HG03060 (cell line): ENCODE measurements at regions not wholly inside any gene's neighbourhood (a gene's known extent, or its start where the extent isn't known, plus 50 kb on each side); places are given as distances from the start of the nearest gene placed in this dataset.

Experiments
- ATAC-seq: cut with Tn5 transposase; IDR thresholded peaks from one replicate; pipeline ENCODE4 v1.9.1; 2021; ENCODE audit warnings: low read depth, moderate number of reproducible peaks; ENCODE audit not compliant: unreplicated experiment

DNA sequence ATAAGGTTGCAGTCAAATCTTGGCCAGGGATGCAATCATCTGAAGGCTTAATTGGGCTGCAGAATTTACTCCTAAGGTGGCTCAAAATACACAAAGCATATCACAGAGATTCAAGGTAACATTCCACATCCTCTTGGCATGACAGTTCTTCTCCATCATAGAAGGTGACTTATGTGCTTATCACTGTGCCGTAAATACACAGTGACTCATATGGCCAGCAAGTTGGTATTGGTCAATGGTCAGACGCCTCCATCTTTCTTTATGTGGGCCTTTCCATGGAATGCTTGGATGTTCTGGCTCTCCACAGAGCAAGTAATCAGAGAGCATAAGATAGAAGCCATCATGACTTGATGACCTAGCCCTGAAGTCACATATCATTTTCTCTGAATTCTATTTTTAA is 168.8 kb upstream of the ST8SIA2 start:
- no peak for ATAC-seq

DNA sequence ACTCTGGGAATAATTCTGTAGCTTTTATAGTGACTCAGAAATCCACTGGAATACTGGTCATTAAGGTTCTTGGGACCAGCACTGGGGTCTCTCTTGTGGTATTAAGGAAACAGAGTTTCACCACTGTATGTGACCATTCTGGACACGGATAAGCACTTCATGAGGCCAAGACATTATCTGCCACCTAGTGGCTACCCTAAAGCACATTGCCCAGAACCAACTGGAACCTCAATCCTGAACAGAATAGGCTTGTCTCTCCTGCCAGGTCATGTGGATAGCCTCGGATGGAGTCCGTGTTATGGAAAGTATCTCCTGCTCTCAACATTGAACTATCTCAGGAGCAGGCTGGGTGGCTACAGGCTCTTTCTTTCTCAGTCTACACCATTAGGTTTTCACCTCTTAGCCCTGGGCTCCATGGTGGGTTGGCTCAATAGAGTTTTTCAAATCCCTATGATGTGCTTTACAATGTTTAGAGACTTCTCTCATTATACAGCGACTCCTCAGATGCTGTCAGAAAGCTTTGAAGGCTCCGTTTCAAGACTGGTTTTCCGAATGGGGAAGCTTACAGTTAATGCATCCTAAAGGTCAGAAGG is 167.6 kb upstream of the ST8SIA2 start:
- no peak for ATAC-seq

- no peak for ATAC-seq
These were observed 164.9 kb upstream of the ST8SIA2 start for GRCh38 chr15:92228830-92229229.

GRCh38 chr15:92231461-92231860 is 162.2 kb upstream of the ST8SIA2 start:
- no peak for ATAC-seq

GRCh38 chr15:92232317-92232716 is 161.4 kb upstream of the ST8SIA2 start:
- ATAC-seq: no peak

- no peak for ATAC-seq
These were observed 160.8 kb upstream of the ST8SIA2 start for GRCh38 chr15:92232876-92233275.

- ATAC-seq: no peak
These were observed 150.5 kb upstream of the ST8SIA2 start for GRCh38 chr15:92243227-92243626.

- no peak for ATAC-seq
These were observed 149.0 kb upstream of the ST8SIA2 start for GRCh38 chr15:92244703-92245102.

GRCh38 chr15:92247649-92248242 is 145.9 kb upstream of the ST8SIA2 start:
- ATAC-seq: no peak

DNA sequence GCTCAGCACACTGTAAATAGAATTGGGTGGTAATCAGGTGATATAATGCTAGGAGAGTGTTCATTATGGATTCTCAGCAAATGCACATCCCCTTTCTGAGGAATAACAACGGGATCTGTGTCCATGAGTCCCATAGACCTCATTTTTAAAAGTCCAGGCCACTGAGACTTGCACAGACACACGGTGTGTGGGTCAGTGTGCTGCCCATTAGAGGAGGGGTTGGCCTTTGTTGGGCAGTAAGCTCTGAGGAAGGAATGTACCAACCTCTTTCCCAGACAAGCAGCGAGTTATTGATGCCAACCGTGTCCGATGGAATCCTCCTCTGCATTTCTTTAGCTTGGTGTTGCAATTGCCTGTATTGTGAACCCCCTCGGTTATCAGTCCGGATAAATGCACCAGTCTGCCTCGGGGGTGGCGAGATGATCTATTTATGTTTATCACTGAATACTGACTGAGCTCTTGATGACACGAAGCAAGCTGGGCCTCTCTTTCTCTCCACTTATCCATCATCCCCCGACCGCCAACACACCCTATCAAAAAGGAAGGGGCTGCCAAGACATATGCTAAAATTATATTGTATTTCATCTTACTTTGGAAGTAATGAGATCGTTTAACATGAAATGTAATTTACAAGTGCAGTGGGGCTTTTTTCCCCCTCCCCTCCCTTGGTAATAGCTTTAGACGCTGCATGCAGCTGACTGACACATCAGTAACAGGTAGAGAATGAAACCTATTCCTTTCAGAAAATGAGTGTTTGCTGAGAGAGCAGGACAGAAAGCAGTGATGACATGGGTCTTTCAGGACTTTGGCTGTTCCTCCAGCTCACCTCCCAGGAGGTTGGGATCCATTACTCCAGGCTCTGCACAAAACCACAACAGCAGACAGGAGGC is 126.6 kb upstream of the ST8SIA2 start:
- no peak for ATAC-seq

DNA sequence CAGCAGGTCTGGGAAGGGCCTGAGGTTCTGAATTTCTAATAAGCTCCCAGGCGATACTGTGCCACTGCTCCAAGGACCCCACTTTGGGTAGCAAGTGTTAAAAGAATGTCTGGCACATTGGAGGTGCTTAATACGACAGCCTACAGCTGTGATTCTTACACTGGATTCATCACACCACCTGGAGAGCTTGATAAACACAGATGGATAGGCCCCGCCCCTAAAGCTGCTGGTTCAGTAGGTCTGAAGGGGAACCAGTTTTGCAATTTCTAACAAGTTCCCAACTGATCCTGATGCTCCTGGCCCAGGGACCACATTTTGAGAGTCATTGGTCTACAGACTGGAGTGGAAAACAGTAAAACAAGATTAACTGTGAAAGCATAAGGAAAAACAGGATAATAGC is 124.8 kb upstream of the ST8SIA2 start:
- no peak for ATAC-seq

- ATAC-seq: no peak
These were observed 122.5 kb upstream of the ST8SIA2 start for GRCh38 chr15:92271179-92271578.

GRCh38 chr15:92272106-92272505 is 121.6 kb upstream of the ST8SIA2 start:
- no peak for ATAC-seq

DNA sequence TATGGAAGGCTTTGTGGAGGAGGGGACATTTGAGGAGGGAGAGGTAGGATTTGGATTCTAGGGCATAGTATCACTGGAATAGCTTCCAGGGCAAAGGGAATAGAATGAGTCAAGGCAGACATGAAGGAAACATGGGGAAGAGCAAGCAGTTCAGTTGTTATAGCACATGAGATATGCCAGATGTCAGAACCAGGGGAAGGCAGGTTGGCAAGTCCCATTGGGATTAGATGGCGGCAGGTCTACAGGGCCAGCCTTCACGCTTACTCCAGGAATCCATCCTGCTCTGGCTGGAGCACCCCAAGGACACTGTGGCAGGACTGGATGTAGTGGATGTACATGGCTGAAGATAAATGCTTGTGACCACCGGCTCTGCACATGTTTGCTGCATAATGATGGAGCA is 120.4 kb upstream of the ST8SIA2 start:
- ATAC-seq: no peak

DNA sequence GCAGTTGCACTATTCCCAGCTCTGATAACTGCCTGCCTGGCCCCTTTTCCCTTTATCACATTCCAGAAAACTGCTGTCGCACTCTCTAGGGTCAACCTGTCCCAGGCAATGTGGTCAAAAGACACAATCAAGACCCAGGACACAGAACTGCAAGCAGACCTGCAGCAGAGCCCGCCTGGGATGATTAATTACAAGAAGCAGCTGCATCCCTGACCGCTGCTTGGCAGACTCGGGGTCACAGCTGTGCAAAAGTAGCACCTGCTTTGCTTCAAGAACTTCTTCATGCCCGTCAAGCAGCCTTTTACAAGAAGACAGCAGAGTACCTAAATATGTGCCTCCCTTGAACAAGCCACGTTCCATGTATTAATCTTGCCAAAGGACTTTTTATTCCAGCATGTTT is 120.0 kb upstream of the ST8SIA2 start:
- no peak for ATAC-seq

DNA sequence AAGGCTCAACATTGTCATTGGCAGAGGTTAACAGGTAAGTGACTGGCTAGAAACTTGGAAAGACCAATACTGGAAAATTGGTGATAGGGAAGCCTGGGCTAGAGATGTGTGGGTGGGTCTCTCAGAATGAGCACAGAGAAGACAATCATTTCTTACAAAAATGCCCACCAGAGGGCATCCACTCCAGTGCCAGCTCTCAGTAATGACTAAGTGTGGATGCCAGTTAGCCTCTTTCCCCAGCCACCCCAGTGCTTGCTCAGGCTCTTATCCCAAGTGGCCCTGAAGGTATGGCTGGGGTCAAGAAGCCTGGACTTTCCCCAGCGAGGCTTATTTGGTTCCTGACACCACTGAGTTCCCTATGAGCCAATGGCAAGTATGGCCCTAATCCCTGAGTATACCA is 115.9 kb upstream of the ST8SIA2 start:
- ATAC-seq: peak; percentile 54

- no peak for ATAC-seq
These were observed 109.9 kb upstream of the ST8SIA2 start for GRCh38 chr15:92283813-92284212.

DNA sequence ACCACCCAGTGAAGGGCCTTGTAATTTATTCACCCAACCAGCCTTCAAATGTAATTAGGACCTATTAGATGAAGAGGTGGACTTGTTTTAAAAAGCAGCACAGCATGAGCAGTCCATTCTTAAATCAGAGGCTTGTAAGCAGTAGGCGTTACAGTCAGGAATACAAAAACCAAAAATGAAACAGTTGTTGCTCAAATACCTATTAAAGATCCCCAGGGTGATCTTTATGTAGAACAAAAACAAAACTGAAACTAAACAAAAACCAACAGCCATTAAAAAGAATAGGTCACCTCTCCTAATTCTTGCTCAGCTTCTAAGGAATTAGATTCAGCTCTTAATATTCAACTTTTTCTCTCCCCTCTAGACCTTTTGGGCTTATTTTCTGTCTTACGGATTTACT is 104.9 kb upstream of the ST8SIA2 start:
- ATAC-seq: peak; percentile 86

- no peak for ATAC-seq
These were observed 103.9 kb upstream of the ST8SIA2 start for GRCh38 chr15:92289733-92290132.

DNA sequence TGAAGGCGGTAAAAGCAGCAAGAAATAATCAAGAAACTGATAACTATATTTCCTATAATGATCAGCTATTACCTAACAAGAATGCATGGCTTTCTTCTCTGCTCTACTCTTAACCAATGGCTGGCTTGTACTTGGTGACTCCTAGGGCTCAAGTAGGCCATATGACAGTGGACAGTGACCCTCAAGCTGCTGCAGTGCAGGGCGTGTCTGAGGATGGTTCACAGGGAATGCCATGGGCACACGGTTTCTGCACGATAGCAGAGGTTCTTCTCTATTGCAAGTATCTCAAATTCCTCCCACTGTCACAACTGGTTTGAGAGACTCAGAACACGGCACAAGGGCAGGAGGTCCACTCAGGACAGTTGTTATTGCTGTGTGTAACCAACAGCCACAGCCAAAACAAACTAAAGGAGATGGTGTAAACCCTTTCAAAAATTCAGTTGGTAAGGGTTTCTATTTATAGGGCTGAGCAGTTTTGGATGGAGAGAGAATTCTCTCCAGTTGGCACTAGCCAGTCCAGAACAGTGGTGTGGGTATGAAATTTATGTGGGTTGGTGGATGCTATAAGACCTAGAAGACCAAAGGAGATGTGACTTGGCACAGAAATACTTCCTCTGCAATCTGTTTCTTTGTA is 103.2 kb upstream of the ST8SIA2 start:
- ATAC-seq: no peak

GRCh38 chr15:92291900-92292299 is 101.8 kb upstream of the ST8SIA2 start:
- ATAC-seq: no peak
